Liver (tissue), 3 donors: ENCODE measurements at regions not wholly inside any gene's neighbourhood (a gene's known extent, or its start where the extent isn't known, plus 50 kb on each side); places are given as distances from the start of the nearest gene placed in this dataset.

Source experiments
- EGR1 ChIP-seq, 2 donors: IDR thresholded peaks; 2 replicates each; pipeline ENCODE4 v1.6.1; 2016 to 2018; ENCODE audit warnings: antibody characterized with exemption in 2 of 2, low read depth in 2 of 2
- HNF4A ChIP-seq, 2 donors: conservative IDR thresholded peaks; 2 replicates each; pipeline ENCODE4 v1.6.1; 2016; ENCODE audit warnings: antibody characterized with exemption in 2 of 2, mild to moderate bottlenecking in 2 of 2
- RXRA ChIP-seq, 2 donors: IDR thresholded peaks; 2 replicates each; pipeline ENCODE4 v1.6.1; 2017 to 2018; ENCODE audit warnings: antibody characterized with exemption in 2 of 2, mild to moderate bottlenecking in 1 of 2
- SP1 ChIP-seq: IDR thresholded peaks from 2 replicates; pipeline ENCODE4 v1.6.1; 2018; ENCODE audit warnings: antibody characterized with exemption, mild to moderate bottlenecking
- TAF1 ChIP-seq: conservative IDR thresholded peaks from 2 replicates; pipeline ENCODE4 v1.6.1; 2016; ENCODE audit warnings: antibody characterized with exemption, mild to moderate bottlenecking
- TF ChIP-seq, protein P1 (sequence below): fragments of 150-350 bp; IDR thresholded peaks from 2 replicates; pipeline ENCODE4 v1.5.1; 2017; ENCODE audit warnings: improper control_type of control experiment, low read depth, low read length; ENCODE audit not compliant: missing input control
- TF ChIP-seq, protein P2 (sequence below): IDR thresholded peaks from 2 replicates; pipeline ENCODE4 v1.6.1; 2016; ENCODE audit warnings: antibody characterized with exemption
- TF ChIP-seq, protein P3 (sequence below): IDR thresholded peaks from 2 replicates; pipeline ENCODE4 v1.6.1; 2016; ENCODE audit warnings: antibody characterized with exemption, mild to moderate bottlenecking
- TF ChIP-seq, protein P4 (sequence below): IDR thresholded peaks from 2 replicates; pipeline ENCODE4 v1.6.1; 2016; ENCODE audit warnings: antibody characterized with exemption
- donor health status: healthy.
- donor health status: healthy.

DNA sequence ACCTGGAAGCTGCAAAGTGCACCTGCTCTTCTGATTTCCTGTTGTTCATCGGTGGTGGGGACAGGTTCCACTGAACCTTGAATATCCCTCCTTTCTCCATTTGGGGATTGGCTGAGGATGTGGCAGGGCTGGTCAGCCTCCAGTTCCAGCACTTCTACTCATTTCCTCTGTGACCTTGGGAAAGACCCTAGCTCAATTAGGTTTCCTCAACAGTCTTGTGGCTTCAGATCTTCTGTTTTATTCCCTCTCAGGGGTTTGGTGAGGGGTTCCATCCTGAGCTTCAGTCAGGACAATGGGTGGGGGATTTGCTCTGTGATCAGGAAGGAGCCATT lies 317.1 kb upstream of the PROX1 start:
- TF ChIP-seq, protein P1, sequence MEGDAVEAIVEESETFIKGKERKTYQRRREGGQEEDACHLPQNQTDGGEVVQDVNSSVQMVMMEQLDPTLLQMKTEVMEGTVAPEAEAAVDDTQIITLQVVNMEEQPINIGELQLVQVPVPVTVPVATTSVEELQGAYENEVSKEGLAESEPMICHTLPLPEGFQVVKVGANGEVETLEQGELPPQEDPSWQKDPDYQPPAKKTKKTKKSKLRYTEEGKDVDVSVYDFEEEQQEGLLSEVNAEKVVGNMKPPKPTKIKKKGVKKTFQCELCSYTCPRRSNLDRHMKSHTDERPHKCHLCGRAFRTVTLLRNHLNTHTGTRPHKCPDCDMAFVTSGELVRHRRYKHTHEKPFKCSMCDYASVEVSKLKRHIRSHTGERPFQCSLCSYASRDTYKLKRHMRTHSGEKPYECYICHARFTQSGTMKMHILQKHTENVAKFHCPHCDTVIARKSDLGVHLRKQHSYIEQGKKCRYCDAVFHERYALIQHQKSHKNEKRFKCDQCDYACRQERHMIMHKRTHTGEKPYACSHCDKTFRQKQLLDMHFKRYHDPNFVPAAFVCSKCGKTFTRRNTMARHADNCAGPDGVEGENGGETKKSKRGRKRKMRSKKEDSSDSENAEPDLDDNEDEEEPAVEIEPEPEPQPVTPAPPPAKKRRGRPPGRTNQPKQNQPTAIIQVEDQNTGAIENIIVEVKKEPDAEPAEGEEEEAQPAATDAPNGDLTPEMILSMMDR: no peak
- TF ChIP-seq EGR1 (IDR thresholded peaks at IDR 0.05; ENCODE audit: low read depth in 2 of 2) (no peak), RXRA (IDR thresholded peaks at IDR 0.05) (no peak), TAF1 (no peak), SP1 (no peak), HNF4A (conservative IDR thresholded peaks at IDR 0.05) (no peak)
- TF ChIP-seq, protein P2, sequence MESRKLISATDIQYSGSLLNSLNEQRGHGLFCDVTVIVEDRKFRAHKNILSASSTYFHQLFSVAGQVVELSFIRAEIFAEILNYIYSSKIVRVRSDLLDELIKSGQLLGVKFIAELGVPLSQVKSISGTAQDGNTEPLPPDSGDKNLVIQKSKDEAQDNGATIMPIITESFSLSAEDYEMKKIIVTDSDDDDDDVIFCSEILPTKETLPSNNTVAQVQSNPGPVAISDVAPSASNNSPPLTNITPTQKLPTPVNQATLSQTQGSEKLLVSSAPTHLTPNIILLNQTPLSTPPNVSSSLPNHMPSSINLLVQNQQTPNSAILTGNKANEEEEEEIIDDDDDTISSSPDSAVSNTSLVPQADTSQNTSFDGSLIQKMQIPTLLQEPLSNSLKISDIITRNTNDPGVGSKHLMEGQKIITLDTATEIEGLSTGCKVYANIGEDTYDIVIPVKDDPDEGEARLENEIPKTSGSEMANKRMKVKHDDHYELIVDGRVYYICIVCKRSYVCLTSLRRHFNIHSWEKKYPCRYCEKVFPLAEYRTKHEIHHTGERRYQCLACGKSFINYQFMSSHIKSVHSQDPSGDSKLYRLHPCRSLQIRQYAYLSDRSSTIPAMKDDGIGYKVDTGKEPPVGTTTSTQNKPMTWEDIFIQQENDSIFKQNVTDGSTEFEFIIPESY: no peak
- TF ChIP-seq, protein P3, sequence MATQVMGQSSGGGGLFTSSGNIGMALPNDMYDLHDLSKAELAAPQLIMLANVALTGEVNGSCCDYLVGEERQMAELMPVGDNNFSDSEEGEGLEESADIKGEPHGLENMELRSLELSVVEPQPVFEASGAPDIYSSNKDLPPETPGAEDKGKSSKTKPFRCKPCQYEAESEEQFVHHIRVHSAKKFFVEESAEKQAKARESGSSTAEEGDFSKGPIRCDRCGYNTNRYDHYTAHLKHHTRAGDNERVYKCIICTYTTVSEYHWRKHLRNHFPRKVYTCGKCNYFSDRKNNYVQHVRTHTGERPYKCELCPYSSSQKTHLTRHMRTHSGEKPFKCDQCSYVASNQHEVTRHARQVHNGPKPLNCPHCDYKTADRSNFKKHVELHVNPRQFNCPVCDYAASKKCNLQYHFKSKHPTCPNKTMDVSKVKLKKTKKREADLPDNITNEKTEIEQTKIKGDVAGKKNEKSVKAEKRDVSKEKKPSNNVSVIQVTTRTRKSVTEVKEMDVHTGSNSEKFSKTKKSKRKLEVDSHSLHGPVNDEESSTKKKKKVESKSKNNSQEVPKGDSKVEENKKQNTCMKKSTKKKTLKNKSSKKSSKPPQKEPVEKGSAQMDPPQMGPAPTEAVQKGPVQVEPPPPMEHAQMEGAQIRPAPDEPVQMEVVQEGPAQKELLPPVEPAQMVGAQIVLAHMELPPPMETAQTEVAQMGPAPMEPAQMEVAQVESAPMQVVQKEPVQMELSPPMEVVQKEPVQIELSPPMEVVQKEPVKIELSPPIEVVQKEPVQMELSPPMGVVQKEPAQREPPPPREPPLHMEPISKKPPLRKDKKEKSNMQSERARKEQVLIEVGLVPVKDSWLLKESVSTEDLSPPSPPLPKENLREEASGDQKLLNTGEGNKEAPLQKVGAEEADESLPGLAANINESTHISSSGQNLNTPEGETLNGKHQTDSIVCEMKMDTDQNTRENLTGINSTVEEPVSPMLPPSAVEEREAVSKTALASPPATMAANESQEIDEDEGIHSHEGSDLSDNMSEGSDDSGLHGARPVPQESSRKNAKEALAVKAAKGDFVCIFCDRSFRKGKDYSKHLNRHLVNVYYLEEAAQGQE: no peak
- TF ChIP-seq, protein P4, sequence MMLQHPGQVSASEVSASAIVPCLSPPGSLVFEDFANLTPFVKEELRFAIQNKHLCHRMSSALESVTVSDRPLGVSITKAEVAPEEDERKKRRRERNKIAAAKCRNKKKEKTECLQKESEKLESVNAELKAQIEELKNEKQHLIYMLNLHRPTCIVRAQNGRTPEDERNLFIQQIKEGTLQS: no peak
